HCT116 (cell line): ENCODE measurements at regions not wholly inside any gene's neighbourhood (a gene's known extent, or its start where the extent isn't known, plus 50 kb on each side); places are given as distances from the start of the nearest gene placed in this dataset.

Source experiments
- ATAC-seq: fragments of 200-7000 bp; cut with Tn5 transposase; 2 replicates; pipeline ENCODE4 v1.9.1; 2020; ENCODE audit warnings: mild to moderate bottlenecking, moderate library complexity
- BruUV-seq: library from RNA; stranded (reverse); fragments of 400-500 nt; replicated peaks from 2 replicates; lab custom pipeline; 2021; lab: Mats Ljungman, UMichigan
- CTCF ChIA-PET: fragments of 300-600 bp; sonication (Branson Sonifier 250); formaldehyde crosslinking; loops from one replicate; lab custom pipeline; 2021; ENCODE audit warnings: antibody characterized with exemption; lab: Charles Lee
- POLR2A ChIA-PET: fragments of 300-600, 350-600 bp; sonication (Branson Sonifier 250); formaldehyde crosslinking; loops from one replicate; lab custom pipeline; 2021; ENCODE audit warnings: antibody characterized with exemption; lab: Charles Lee
- RAD21 ChIA-PET, 2 experiments: fragments of 300-600 bp; sonication (Branson Sonifier 250); formaldehyde crosslinking; loops; one replicate each; lab custom pipeline; 2023; ENCODE audit warnings: low total read pairs in 2 of 2; ENCODE audit not compliant: uncharacterized antibody in 2 of 2, unreplicated experiment in 2 of 2, low non-redundant PET in 1 of 2; lab: Charles Lee
- DNase-seq: peaks from one replicate; pipeline ENCODE4 v3.0.0-alpha.2; 2010; ENCODE audit warnings: low read depth, low spot score
- H2AFZ ChIP-seq: fragments of 200-600 bp; shearing (Covaris generic), sonication (generic); 2 replicates; pipeline ENCODE4 v1.6.1; 2017; ENCODE audit warnings: low read depth, mixed run types, mixed read lengths, antibody characterized with exemption, low read length; ENCODE audit not compliant: poor library complexity, severe bottlenecking
- H3K27ac ChIP-seq: 2 replicates; pipeline ENCODE4 v1.5.1; 2012; ENCODE audit warnings: low read depth, low read length
- H3K27me3 ChIP-seq: fragments of 200-600 bp; sonication (generic); 2 replicates; pipeline ENCODE4 v1.6.1; 2016; ENCODE audit warnings: mixed run types, low read length, mixed read lengths; ENCODE audit not compliant: insufficient read depth
- H3K36me3 ChIP-seq, 2 experiments: fragments of 200-500 bp in 1 of 2; fragments of 200-600 bp in 1 of 2; sonication (Bioruptor generic) in 1 of 2; sonication (generic) in 1 of 2; 2 replicates each; pipeline versions ENCODE4 v1.5.1 to v1.6.1; 2014 to 2016; ENCODE audit warnings: low read length in 2 of 2, inconsistent platforms in 1 of 2, mixed read lengths in 1 of 2, mixed run types in 1 of 2; ENCODE audit not compliant: insufficient read depth in 2 of 2, control insufficient read depth in 1 of 2
- H3K4me1 ChIP-seq, 2 experiments: fragments of 200-600 bp in 1 of 2; sonication (generic) in 1 of 2; 2 replicates each; pipeline versions ENCODE4 v1.5.1 to v1.6.1; 2012 to 2017; ENCODE audit warnings: low read length in 2 of 2, inconsistent platforms in 1 of 2, mild to moderate bottlenecking in 1 of 2, mixed read lengths in 1 of 2, mixed run types in 1 of 2, moderate library complexity in 1 of 2; ENCODE audit not compliant: insufficient read depth in 2 of 2, control insufficient read depth in 1 of 2
- H3K4me2 ChIP-seq: fragments of 200-600 bp; sonication (generic); 2 replicates; pipeline ENCODE4 v1.6.1; 2017; ENCODE audit warnings: mixed run types, low read length, mixed read lengths
- H3K4me3 ChIP-seq, 2 experiments: fragments of 200-600 bp in 1 of 2; sonication (generic) in 1 of 2; replicated peaks in 1 of 2; 2 replicates each; pipeline ENCODE4 v1.5.1; 2011 to 2016; ENCODE audit warnings: low read length in 2 of 2, control low read depth in 1 of 2, low read depth in 1 of 2, mild to moderate bottlenecking in 1 of 2, mixed read lengths in 1 of 2, mixed run types in 1 of 2
- H3K79me2 ChIP-seq: fragments of 200-600 bp; sonication (generic); 2 replicates; pipeline ENCODE4 v1.6.1; 2017; ENCODE audit warnings: mild to moderate bottlenecking, mixed run types, low read length, moderate library complexity, mixed read lengths; ENCODE audit not compliant: insufficient read depth
- H3K9ac ChIP-seq: fragments of 200-600 bp; sonication (generic); 2 replicates; pipeline ENCODE4 v1.6.1; 2016; ENCODE audit warnings: low read length, mixed read lengths
- H3K9me2 ChIP-seq: fragments of 200-600 bp; sonication (generic), shearing (Covaris generic); 2 replicates; pipeline ENCODE4 v1.6.1; 2017; ENCODE audit warnings: mixed run types, mild to moderate bottlenecking, moderate library complexity; ENCODE audit not compliant: insufficient read depth
- H3K9me3 ChIP-seq, 2 experiments: fragments of 200-500 bp in 1 of 2; fragments of 200-600 bp in 1 of 2; sonication (Bioruptor generic) in 1 of 2; sonication (generic) in 1 of 2; 2 replicates each; pipeline ENCODE4 v1.6.1; 2014 to 2017; ENCODE audit warnings: low read length in 2 of 2, mixed read lengths in 2 of 2, inconsistent platforms in 1 of 2, low read depth in 1 of 2, mild to moderate bottlenecking in 1 of 2, mixed run types in 1 of 2, moderate library complexity in 1 of 2; ENCODE audit not compliant: control insufficient read depth in 1 of 2, insufficient read depth in 1 of 2
- H4K20me1 ChIP-seq: fragments of 200-600 bp; sonication (generic), shearing (Covaris generic); 2 replicates; pipeline ENCODE4 v1.6.1; 2017; ENCODE audit warnings: mixed run types, mild to moderate bottlenecking, moderate library complexity; ENCODE audit not compliant: insufficient read depth
- CBX3 ChIP-seq: IDR thresholded peaks from 2 replicates; pipeline ENCODE4 v1.6.1; 2012; ENCODE audit warnings: low read depth
- CEBPB ChIP-seq: IDR thresholded peaks from 2 replicates; pipeline ENCODE4 v1.6.1; 2012; ENCODE audit warnings: low read depth
- ELF1 ChIP-seq: IDR thresholded peaks from 2 replicates; pipeline ENCODE4 v1.6.1; 2012; ENCODE audit warnings: low read depth, borderline replicate concordance
- EZH2 ChIP-seq: fragments of 200-600 bp; sonication (generic); IDR thresholded peaks from 2 replicates; pipeline ENCODE4 v1.6.1; 2017; ENCODE audit warnings: antibody characterized with exemption, mixed run types
- EZH2phosphoT487 ChIP-seq: fragments of 200-600 bp; IDR thresholded peaks from 2 replicates; pipeline ENCODE4 v1.6.1; 2018; ENCODE audit warnings: antibody characterized with exemption, borderline replicate concordance
- FOSL1 ChIP-seq: IDR thresholded peaks from 2 replicates; pipeline ENCODE4 v1.6.1; 2012; ENCODE audit warnings: low read depth
- JUND ChIP-seq: IDR thresholded peaks from 2 replicates; pipeline ENCODE4 v1.6.1; 2012
- POLR2A ChIP-seq: IDR thresholded peaks from 2 replicates; pipeline ENCODE4 v1.7.0; 2011; ENCODE audit warnings: borderline replicate concordance; ENCODE audit not compliant: insufficient read depth, insufficient read length; ENCODE audit errors: extremely low read depth
- POLR2AphosphoS5 ChIP-seq: IDR thresholded peaks from 2 replicates; pipeline ENCODE4 v1.6.1; 2011; ENCODE audit warnings: mild to moderate bottlenecking, low read depth, low read length, moderate library complexity
- SIN3A ChIP-seq: IDR thresholded peaks from 2 replicates; pipeline ENCODE4 v1.6.1; 2012; ENCODE audit warnings: low read depth
- SRF ChIP-seq: IDR thresholded peaks from 2 replicates; pipeline ENCODE4 v1.6.1; 2012; ENCODE audit warnings: low read depth
- ZNF274 ChIP-seq: fragments of 200-500 bp; sonication (Bioruptor generic); IDR thresholded peaks from 2 replicates; pipeline ENCODE4 v1.6.1; 2014; ENCODE audit warnings: mild to moderate bottlenecking, low read depth, low read length, inconsistent platforms
- intact Hi-C: fragments of 100-400 bp; cut with micrococcal nuclease; formaldehyde crosslinking; loops from 2 replicates; pipeline ENCODE4 v1.10.0; 2022
- TF ChIP-seq, protein P1 (sequence below): IDR thresholded peaks from 2 replicates; pipeline ENCODE4 v1.6.1; 2011; ENCODE audit warnings: mild to moderate bottlenecking, low read length, moderate library complexity; ENCODE audit not compliant: insufficient replicate concordance; ENCODE audit errors: extremely low read depth
- TF ChIP-seq, protein P2 (sequence below): IDR thresholded peaks from 2 replicates; pipeline ENCODE4 v1.6.1; 2012; ENCODE audit warnings: low read depth

DNA sequence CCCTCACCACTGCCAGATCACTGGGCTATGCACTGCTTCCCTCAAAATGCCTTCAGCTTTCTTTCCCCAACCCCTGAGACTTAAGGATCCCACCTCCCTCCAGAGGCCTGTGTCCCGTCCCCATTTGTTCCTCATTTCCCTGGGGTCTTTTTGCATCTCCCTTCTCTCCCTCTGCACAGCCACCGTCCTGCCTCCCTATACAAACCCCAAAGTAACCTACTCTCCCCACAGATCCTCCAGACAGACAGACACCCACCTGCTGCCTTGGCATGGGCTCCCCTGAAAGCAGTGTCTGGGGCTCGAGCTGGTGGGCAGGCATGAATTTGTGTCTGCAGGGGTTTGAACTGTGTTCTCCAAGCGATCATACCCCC is 69.4 kb upstream of the TNRC6C start:
- POLR2A ChIA-PET, result no interaction called here

More for the DNA sequence above, 69.4 kb upstream of the TNRC6C start:
- ChIA-PET RAD21 (no interaction called here), CTCF (interaction anchor here (1.2 kb wide), 1 partner anchor 8 kb away, joined by 5 read pairs; no protein-coding TSS in a partner anchor)
- no peak for TF ChIP-seq EZH2phosphoT487
- TF ChIP-seq, protein P1, sequence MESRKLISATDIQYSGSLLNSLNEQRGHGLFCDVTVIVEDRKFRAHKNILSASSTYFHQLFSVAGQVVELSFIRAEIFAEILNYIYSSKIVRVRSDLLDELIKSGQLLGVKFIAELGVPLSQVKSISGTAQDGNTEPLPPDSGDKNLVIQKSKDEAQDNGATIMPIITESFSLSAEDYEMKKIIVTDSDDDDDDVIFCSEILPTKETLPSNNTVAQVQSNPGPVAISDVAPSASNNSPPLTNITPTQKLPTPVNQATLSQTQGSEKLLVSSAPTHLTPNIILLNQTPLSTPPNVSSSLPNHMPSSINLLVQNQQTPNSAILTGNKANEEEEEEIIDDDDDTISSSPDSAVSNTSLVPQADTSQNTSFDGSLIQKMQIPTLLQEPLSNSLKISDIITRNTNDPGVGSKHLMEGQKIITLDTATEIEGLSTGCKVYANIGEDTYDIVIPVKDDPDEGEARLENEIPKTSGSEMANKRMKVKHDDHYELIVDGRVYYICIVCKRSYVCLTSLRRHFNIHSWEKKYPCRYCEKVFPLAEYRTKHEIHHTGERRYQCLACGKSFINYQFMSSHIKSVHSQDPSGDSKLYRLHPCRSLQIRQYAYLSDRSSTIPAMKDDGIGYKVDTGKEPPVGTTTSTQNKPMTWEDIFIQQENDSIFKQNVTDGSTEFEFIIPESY, result no peak
- no peak for TF ChIP-seq JUND
- no peak for TF ChIP-seq POLR2AphosphoS5
- no peak for TF ChIP-seq CBX3
- TF ChIP-seq ELF1, result no peak
- TF ChIP-seq CEBPB, result no peak
- no peak for TF ChIP-seq SRF
- TF ChIP-seq FOSL1, result no peak
- TF ChIP-seq ZNF274, result no peak
- TF ChIP-seq SIN3A, result no peak
- no peak for TF ChIP-seq POLR2A
- TF ChIP-seq, protein P2, sequence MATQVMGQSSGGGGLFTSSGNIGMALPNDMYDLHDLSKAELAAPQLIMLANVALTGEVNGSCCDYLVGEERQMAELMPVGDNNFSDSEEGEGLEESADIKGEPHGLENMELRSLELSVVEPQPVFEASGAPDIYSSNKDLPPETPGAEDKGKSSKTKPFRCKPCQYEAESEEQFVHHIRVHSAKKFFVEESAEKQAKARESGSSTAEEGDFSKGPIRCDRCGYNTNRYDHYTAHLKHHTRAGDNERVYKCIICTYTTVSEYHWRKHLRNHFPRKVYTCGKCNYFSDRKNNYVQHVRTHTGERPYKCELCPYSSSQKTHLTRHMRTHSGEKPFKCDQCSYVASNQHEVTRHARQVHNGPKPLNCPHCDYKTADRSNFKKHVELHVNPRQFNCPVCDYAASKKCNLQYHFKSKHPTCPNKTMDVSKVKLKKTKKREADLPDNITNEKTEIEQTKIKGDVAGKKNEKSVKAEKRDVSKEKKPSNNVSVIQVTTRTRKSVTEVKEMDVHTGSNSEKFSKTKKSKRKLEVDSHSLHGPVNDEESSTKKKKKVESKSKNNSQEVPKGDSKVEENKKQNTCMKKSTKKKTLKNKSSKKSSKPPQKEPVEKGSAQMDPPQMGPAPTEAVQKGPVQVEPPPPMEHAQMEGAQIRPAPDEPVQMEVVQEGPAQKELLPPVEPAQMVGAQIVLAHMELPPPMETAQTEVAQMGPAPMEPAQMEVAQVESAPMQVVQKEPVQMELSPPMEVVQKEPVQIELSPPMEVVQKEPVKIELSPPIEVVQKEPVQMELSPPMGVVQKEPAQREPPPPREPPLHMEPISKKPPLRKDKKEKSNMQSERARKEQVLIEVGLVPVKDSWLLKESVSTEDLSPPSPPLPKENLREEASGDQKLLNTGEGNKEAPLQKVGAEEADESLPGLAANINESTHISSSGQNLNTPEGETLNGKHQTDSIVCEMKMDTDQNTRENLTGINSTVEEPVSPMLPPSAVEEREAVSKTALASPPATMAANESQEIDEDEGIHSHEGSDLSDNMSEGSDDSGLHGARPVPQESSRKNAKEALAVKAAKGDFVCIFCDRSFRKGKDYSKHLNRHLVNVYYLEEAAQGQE, result no peak
- no peak for TF ChIP-seq EZH2
- H3K9me2 ChIP-seq, result no peaks in the 10 kb centered on the region
- peaks cover 33% of the 10 kb centered on the region for H3K27me3 ChIP-seq
- no peak overlapping the region for H3K27ac ChIP-seq
- H3K4me2 ChIP-seq, result no peak overlapping the region
- DNase-seq (no peak), ATAC-seq (no peak)
- no peaks in the 10 kb centered on the region for H3K79me2 ChIP-seq
- peaks cover 0 to 11% of the 10 kb centered on the region in 2 experiments; a peak in 1 of 4 replicates for H3K4me1 ChIP-seq
- H3K36me3 ChIP-seq, result no peaks in the 10 kb centered on the region
- H4K20me1 ChIP-seq, result no peaks in the 10 kb centered on the region
- no peak overlapping the region for H3K4me3 ChIP-seq
- no peaks in the 10 kb centered on the region for H3K9me3 ChIP-seq
- intact Hi-C loops, result no loop called here
- no TSS peak for BruUV-seq
- no peak overlapping the region for H3K9ac ChIP-seq
- no peak overlapping the region for H2AFZ ChIP-seq
